ENCODE measurements at regions not wholly inside any gene's neighbourhood (a gene's known extent, or its start where the extent isn't known, plus 50 kb on each side); places are given as distances from the start of the nearest gene placed in this dataset.
"Not testable (repeated sequence)": the region's sequence is repeated elsewhere in the genome, so short reads cannot be mapped to it uniquely, and the experiment has no call there.

DNA sequence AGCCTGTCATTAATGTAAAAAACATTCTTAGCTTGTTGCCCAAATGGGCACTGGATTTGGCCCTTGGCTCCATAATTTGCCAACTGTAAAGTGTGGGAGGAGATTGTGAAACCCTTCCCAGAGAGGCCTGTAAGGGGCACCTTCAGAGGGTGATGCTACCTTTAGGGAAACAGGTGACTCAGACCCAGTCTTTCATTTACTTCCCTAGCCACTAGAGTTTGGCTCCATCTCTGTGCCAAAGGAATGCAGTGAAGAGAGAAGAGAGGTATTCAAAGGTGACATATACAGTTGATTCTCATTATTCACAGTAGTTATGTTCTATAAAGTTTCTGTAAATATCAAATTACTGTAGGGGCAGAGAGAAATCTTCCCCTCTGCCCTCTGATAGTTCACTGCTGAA, 116.7 kb downstream of the SPATA31A6 start:
- H3K36me3 ChIP-seq (ENCODE audit: control insufficient read depth, insufficient read depth, low read length); DNase-seq (ENCODE audit: low read depth in 2 of 2); H3K4me2 ChIP-seq (ENCODE audit: extremely low read depth, insufficient read depth, low read length); H3K27me3 ChIP-seq (ENCODE audit: control insufficient read depth, insufficient read depth, low read length); H3K4me1 ChIP-seq (ENCODE audit: control insufficient read depth, extremely low read depth, insufficient read depth, low read length); H3K79me2 ChIP-seq (ENCODE audit: control insufficient read depth, insufficient read depth, low read length); H3K9me3 ChIP-seq (ENCODE audit: control insufficient read depth, insufficient read depth, low read depth, low read length); H4K20me1 ChIP-seq (ENCODE audit: control insufficient read depth, extremely low read depth, insufficient read depth, low read length); H3K4me3 ChIP-seq (replicated peaks in 1 of 4; ENCODE audit: control extremely low read depth in 1 of 4, insufficient read depth in 1 of 4, low read depth in 3 of 4, low read length in 4 of 4); H3K27ac ChIP-seq (ENCODE audit: insufficient read depth, low read length); H2AFZ ChIP-seq (ENCODE audit: low read length); H3K9ac ChIP-seq (ENCODE audit: insufficient read depth, low read length): not testable (repeated sequence)

DNA sequence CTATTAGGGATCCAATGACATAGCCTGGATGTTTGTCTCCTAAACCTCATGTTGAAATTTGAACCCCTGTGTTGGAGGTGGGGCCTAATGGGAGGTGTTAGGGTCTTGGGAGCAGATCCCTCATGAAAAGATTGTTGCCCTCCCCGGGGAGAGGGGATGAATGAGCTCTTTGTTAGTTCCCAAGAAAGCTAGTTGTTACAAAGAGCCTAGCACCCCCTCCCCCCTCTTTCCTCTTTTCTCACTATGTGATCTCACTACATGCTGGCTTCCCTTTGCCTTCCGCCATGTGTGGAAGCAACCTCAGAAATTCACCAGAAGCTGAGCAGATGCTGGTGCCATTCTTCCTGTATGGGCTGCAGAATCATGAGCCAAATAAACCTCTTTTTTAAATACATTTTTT, 123.2 kb downstream of the SPATA31A6 start:
- H3K27ac ChIP-seq (ENCODE audit: insufficient read depth, low read length); H4K20me1 ChIP-seq (ENCODE audit: control insufficient read depth, extremely low read depth, insufficient read depth, low read length); DNase-seq (ENCODE audit: low read depth in 2 of 2); H3K9me3 ChIP-seq (ENCODE audit: control insufficient read depth, insufficient read depth, low read depth, low read length); H3K27me3 ChIP-seq (ENCODE audit: control insufficient read depth, insufficient read depth, low read length); H3K79me2 ChIP-seq (ENCODE audit: control insufficient read depth, insufficient read depth, low read length); H3K4me2 ChIP-seq (ENCODE audit: extremely low read depth, insufficient read depth, low read length); H2AFZ ChIP-seq (ENCODE audit: low read length); H3K36me3 ChIP-seq (ENCODE audit: control insufficient read depth, insufficient read depth, low read length); H3K4me3 ChIP-seq (replicated peaks in 1 of 4; ENCODE audit: control extremely low read depth in 1 of 4, insufficient read depth in 1 of 4, low read depth in 3 of 4, low read length in 4 of 4); H3K4me1 ChIP-seq (ENCODE audit: control insufficient read depth, extremely low read depth, insufficient read depth, low read length); H3K9ac ChIP-seq (ENCODE audit: insufficient read depth, low read length): not testable (repeated sequence)

DNA sequence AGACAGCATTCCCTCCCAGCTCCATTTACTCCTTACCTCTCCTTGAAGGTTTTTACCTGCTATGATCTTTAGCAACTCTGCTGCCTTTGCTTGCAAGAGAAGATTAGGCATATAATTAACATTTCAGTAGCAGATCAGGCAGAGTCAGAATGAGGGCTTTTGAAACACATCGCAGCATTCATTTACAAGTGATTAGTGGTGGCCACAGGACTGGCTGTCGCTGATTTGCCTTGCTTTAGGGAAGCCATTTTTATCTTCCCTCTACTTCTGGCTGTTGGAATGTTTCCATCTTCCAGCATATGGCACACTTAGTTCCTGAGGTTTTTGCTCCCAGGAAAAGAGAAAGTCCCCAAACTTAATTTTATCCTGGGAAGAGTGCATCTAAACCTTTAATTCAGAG, 124.0 kb downstream of the SPATA31A6 start:
- H3K27ac ChIP-seq (ENCODE audit: insufficient read depth, low read length); H3K4me1 ChIP-seq (ENCODE audit: control insufficient read depth, extremely low read depth, insufficient read depth, low read length); H3K27me3 ChIP-seq (ENCODE audit: control insufficient read depth, insufficient read depth, low read length); H2AFZ ChIP-seq (ENCODE audit: low read length); H3K4me2 ChIP-seq (ENCODE audit: extremely low read depth, insufficient read depth, low read length); H3K36me3 ChIP-seq (ENCODE audit: control insufficient read depth, insufficient read depth, low read length); H3K79me2 ChIP-seq (ENCODE audit: control insufficient read depth, insufficient read depth, low read length); H3K9ac ChIP-seq (ENCODE audit: insufficient read depth, low read length); H3K4me3 ChIP-seq (replicated peaks in 1 of 4; ENCODE audit: control extremely low read depth in 1 of 4, insufficient read depth in 1 of 4, low read depth in 3 of 4, low read length in 4 of 4); DNase-seq (ENCODE audit: low read depth in 2 of 2); H4K20me1 ChIP-seq (ENCODE audit: control insufficient read depth, extremely low read depth, insufficient read depth, low read length); H3K9me3 ChIP-seq (ENCODE audit: control insufficient read depth, insufficient read depth, low read depth, low read length): not testable (repeated sequence)

DNA sequence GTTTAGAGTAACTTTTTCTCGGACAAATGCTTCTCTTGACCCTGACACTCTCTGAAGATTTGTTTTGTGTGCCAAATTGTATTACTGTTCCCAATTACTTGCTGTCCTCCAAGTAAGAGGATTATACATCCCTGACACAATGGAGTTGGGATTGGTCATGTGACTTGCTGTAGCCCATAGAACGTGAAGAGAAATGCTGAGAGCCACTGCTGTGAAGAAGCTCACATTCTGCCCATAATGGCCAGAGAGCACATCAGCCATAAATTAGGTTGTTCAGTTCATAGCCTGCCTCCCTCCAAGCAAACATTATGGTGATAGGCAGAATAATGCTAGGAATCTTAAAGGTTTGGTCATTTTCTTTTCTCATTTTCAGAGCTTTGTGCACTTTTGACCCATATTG, 127.5 kb downstream of the SPATA31A6 start:
- not testable (repeated sequence) for H3K36me3 ChIP-seq (ENCODE audit: control insufficient read depth, insufficient read depth, low read length); H3K27ac ChIP-seq (ENCODE audit: insufficient read depth, low read length); H3K9ac ChIP-seq (ENCODE audit: insufficient read depth, low read length); H3K9me3 ChIP-seq (ENCODE audit: control insufficient read depth, insufficient read depth, low read depth, low read length); H3K4me1 ChIP-seq (ENCODE audit: control insufficient read depth, extremely low read depth, insufficient read depth, low read length); H2AFZ ChIP-seq (ENCODE audit: low read length); H3K4me2 ChIP-seq (ENCODE audit: extremely low read depth, insufficient read depth, low read length); DNase-seq (ENCODE audit: low read depth in 2 of 2); H3K27me3 ChIP-seq (ENCODE audit: control insufficient read depth, insufficient read depth, low read length); H4K20me1 ChIP-seq (ENCODE audit: control insufficient read depth, extremely low read depth, insufficient read depth, low read length); H3K79me2 ChIP-seq (ENCODE audit: control insufficient read depth, insufficient read depth, low read length); H3K4me3 ChIP-seq (replicated peaks in 1 of 4; ENCODE audit: control extremely low read depth in 1 of 4, insufficient read depth in 1 of 4, low read depth in 3 of 4, low read length in 4 of 4)

DNA sequence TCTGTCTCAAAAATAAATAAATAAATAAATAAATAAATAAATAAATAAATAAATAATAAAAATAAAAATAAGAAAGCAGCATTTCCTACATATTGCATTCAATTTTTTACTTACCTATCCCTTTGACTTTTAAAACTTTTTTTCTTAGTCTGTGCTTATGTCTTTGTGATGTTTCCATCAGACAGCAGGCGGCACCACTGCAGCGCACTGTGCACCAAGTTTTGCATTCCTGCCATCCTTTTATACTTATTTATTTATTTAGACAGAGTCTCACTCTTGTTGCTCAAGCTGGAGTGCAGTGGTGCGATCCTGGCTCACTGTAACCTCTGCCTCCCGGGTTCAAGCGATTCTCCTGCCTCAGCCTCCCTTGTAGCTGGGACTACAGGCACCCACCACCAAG, 132.6 kb downstream of the SPATA31A6 start:
- not testable (repeated sequence) for H3K9ac ChIP-seq (ENCODE audit: insufficient read depth, low read length); DNase-seq (ENCODE audit: low read depth in 2 of 2); H3K4me1 ChIP-seq (ENCODE audit: control insufficient read depth, extremely low read depth, insufficient read depth, low read length); H3K36me3 ChIP-seq (ENCODE audit: control insufficient read depth, insufficient read depth, low read length); H3K27me3 ChIP-seq (ENCODE audit: control insufficient read depth, insufficient read depth, low read length); H2AFZ ChIP-seq (ENCODE audit: low read length); H3K4me2 ChIP-seq (ENCODE audit: extremely low read depth, insufficient read depth, low read length); H3K9me3 ChIP-seq (ENCODE audit: control insufficient read depth, insufficient read depth, low read depth, low read length); H3K4me3 ChIP-seq (replicated peaks in 1 of 4; ENCODE audit: control extremely low read depth in 1 of 4, insufficient read depth in 1 of 4, low read depth in 3 of 4, low read length in 4 of 4); H3K27ac ChIP-seq (ENCODE audit: insufficient read depth, low read length); H4K20me1 ChIP-seq (ENCODE audit: control insufficient read depth, extremely low read depth, insufficient read depth, low read length); H3K79me2 ChIP-seq (ENCODE audit: control insufficient read depth, insufficient read depth, low read length)

DNA sequence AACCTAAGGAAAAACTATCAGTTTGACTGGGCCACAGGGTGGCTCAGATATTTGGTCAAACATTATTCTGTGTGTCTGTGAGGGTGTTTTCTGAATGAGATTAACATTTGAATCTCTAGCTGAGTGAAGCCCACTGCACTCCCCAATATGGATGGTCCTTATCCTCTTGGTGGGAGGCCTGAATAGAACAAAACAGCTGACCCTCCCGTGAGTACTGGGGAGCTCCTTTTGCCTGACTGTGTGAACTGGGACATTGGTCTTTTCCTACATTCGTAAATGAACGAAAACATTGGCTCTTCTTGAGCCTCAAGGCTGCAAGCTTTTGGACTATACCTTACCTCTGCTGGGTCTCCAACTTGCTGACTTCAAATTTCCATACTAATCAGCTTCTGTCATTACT, 134.2 kb downstream of the SPATA31A6 start:
- not testable (repeated sequence) for DNase-seq (ENCODE audit: low read depth in 2 of 2); H3K4me3 ChIP-seq (replicated peaks in 1 of 4; ENCODE audit: control extremely low read depth in 1 of 4, insufficient read depth in 1 of 4, low read depth in 3 of 4, low read length in 4 of 4); H3K9me3 ChIP-seq (ENCODE audit: control insufficient read depth, insufficient read depth, low read depth, low read length); H3K27me3 ChIP-seq (ENCODE audit: control insufficient read depth, insufficient read depth, low read length); H3K36me3 ChIP-seq (ENCODE audit: control insufficient read depth, insufficient read depth, low read length); H3K9ac ChIP-seq (ENCODE audit: insufficient read depth, low read length); H3K4me1 ChIP-seq (ENCODE audit: control insufficient read depth, extremely low read depth, insufficient read depth, low read length); H4K20me1 ChIP-seq (ENCODE audit: control insufficient read depth, extremely low read depth, insufficient read depth, low read length); H3K79me2 ChIP-seq (ENCODE audit: control insufficient read depth, insufficient read depth, low read length); H3K27ac ChIP-seq (ENCODE audit: insufficient read depth, low read length); H3K4me2 ChIP-seq (ENCODE audit: extremely low read depth, insufficient read depth, low read length); H2AFZ ChIP-seq (ENCODE audit: low read length)

DNA sequence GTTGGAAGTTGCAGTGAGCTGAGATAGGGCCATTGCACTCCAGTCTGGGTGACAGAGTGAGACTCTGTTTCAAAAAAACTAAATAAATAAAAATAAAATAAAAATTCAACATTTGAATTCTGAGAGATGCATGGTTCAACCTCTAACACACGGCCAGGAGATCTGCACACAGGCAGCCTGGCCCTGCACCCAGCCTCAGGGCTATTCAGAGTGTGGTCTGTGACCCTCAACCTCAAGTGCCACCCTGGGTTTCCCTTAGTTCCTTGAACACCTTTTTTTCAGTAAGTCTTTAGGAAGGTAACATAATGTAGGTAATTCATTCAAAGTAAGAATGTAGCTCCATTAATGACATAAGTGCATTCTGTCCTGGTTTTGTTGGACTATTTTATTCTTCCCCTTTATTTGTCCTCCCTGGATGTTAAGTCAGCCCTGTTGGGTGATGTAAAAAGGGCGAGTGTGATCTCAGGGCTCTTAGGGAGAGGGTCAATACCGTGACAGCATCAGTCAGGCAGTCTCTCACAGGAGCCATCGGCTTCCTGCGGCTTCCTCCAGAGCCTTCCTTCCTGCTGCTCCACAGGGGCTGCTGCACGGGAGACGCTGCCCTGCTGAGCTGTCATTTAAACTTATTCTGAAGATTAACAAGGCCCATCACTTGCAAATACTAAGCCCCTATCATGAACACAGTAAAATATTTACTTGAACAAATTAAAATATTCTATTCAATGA, 139.8 kb downstream of the SPATA31A6 start:
- not testable (repeated sequence) for H3K4me1 ChIP-seq (ENCODE audit: control insufficient read depth, extremely low read depth, insufficient read depth, low read length); H3K4me2 ChIP-seq (ENCODE audit: extremely low read depth, insufficient read depth, low read length); H4K20me1 ChIP-seq (ENCODE audit: control insufficient read depth, extremely low read depth, insufficient read depth, low read length); H2AFZ ChIP-seq (ENCODE audit: low read length); H3K36me3 ChIP-seq (ENCODE audit: control insufficient read depth, insufficient read depth, low read length); H3K9ac ChIP-seq (ENCODE audit: insufficient read depth, low read length); H3K27ac ChIP-seq (ENCODE audit: insufficient read depth, low read length); DNase-seq (ENCODE audit: low read depth in 2 of 2); H3K79me2 ChIP-seq (ENCODE audit: control insufficient read depth, insufficient read depth, low read length); H3K9me3 ChIP-seq (ENCODE audit: control insufficient read depth, insufficient read depth, low read depth, low read length); H3K27me3 ChIP-seq (ENCODE audit: control insufficient read depth, insufficient read depth, low read length); H3K4me3 ChIP-seq (replicated peaks in 1 of 4; ENCODE audit: control extremely low read depth in 1 of 4, insufficient read depth in 1 of 4, low read depth in 3 of 4, low read length in 4 of 4)

Measured in fibroblast of lung (primary cell).